WERI-Rb-1 (cell line): ENCODE measurements at regions not wholly inside any gene's neighbourhood (a gene's known extent, or its start where the extent isn't known, plus 50 kb on each side); places are given as distances from the start of the nearest gene placed in this dataset.

Experiments used
- DNase-seq: peaks from one replicate; pipeline ENCODE4 v3.0.0-alpha.2; 2020
- H3K27ac ChIP-seq: fragments of 250-450 bp; sonication (Bioruptor Pico); 2 replicates; pipeline ENCODE4 v1.5.1; 2020; ENCODE audit warnings: mild to moderate bottlenecking, moderate library complexity
- H3K27me3 ChIP-seq: fragments of 250-450 bp; sonication (Bioruptor Pico); 2 replicates; pipeline ENCODE4 v1.5.1; 2021; ENCODE audit warnings: mild to moderate bottlenecking, low read depth, moderate library complexity; ENCODE audit not compliant: insufficient read depth, severe bottlenecking
- H3K36me3 ChIP-seq: fragments of 250-450 bp; sonication (Bioruptor Pico); 2 replicates; pipeline ENCODE4 v1.5.1; 2020; ENCODE audit warnings: mild to moderate bottlenecking, moderate library complexity
- H3K4me3 ChIP-seq: 2 replicates; pipeline ENCODE4 v1.5.1; 2011; ENCODE audit warnings: low read depth, mild to moderate bottlenecking, control low read depth, low read length
- H3K9me3 ChIP-seq: fragments of 250-450 bp; sonication (Bioruptor Pico); 2 replicates; pipeline ENCODE4 v1.5.1; 2021; ENCODE audit warnings: mild to moderate bottlenecking, moderate library complexity; ENCODE audit not compliant: severe bottlenecking
- CTCF ChIP-seq: IDR thresholded peaks from 2 replicates; pipeline ENCODE4 v1.5.1; 2011; ENCODE audit warnings: low read depth, mild to moderate bottlenecking, control low read depth, inconsistent platforms, low read length

GRCh38 chr15:38899300-38899699 lies 334.7 kb upstream of the RASGRP1 start:
- TF ChIP-seq CTCF, result no peak
- Histone ChIP-seq H3K27me3 (no peaks in the 10 kb centered on the region), H3K4me3 (no peak overlapping the region), H3K27ac (no peak overlapping the region), H3K36me3 (no peaks in the 10 kb centered on the region), H3K9me3 (peaks cover 7% of the 10 kb centered on the region)
- DNase-seq, result no peak

GRCh38 chr15:38904298-38904697 lies 339.7 kb upstream of the RASGRP1 start:
- no peak for DNase-seq
- no peak for TF ChIP-seq CTCF
- no peaks in the 10 kb centered on the region for H3K27me3 ChIP-seq
- no peak overlapping the region for H3K4me3 ChIP-seq
- peaks cover 12% of the 10 kb centered on the region for H3K9me3 ChIP-seq
- H3K36me3 ChIP-seq, result no peaks in the 10 kb centered on the region
- H3K27ac ChIP-seq, result no peak overlapping the region

GRCh38 chr15:38905632-38906031 lies 341.0 kb upstream of the RASGRP1 start:
- DNase-seq, result no peak
- no peaks in the 10 kb centered on the region for H3K36me3 ChIP-seq
- no peaks in the 10 kb centered on the region for H3K27me3 ChIP-seq
- no peak for TF ChIP-seq CTCF
- no peak overlapping the region for H3K4me3 ChIP-seq
- H3K9me3 ChIP-seq, result peaks cover 12% of the 10 kb centered on the region
- no peak overlapping the region for H3K27ac ChIP-seq

GRCh38 chr15:38920966-38921365 lies 356.4 kb upstream of the RASGRP1 start:
- DNase-seq, result no peak
- H3K27ac ChIP-seq, result no peak overlapping the region
- no peaks in the 10 kb centered on the region for H3K27me3 ChIP-seq
- H3K36me3 ChIP-seq, result no peaks in the 10 kb centered on the region
- no peaks in the 10 kb centered on the region for H3K9me3 ChIP-seq
- H3K4me3 ChIP-seq, result no peak overlapping the region
- TF ChIP-seq CTCF, result no peak

GRCh38 chr15:38921471-38921870 lies 356.9 kb upstream of the RASGRP1 start:
- Histone ChIP-seq H3K4me3 (no peak overlapping the region), H3K36me3 (no peaks in the 10 kb centered on the region), H3K9me3 (no peaks in the 10 kb centered on the region), H3K27me3 (no peaks in the 10 kb centered on the region), H3K27ac (no peak overlapping the region)
- DNase-seq, result no peak
- TF ChIP-seq CTCF, result no peak

- Histone ChIP-seq H3K36me3 (no peaks in the 10 kb centered on the region), H3K27me3 (no peaks in the 10 kb centered on the region), H3K4me3 (no peak overlapping the region), H3K9me3 (no peaks in the 10 kb centered on the region), H3K27ac (no peak overlapping the region)
- no peak for TF ChIP-seq CTCF
- no peak for DNase-seq
These were observed 363.8 kb upstream of the RASGRP1 start for GRCh38 chr15:38928431-38928830.
